ENCODE measurements at regions not wholly inside any gene's neighbourhood (a gene's known extent, or its start where the extent isn't known, plus 50 kb on each side); places are given as distances from the start of the nearest gene placed in this dataset.

GRCh38 chr7:13155188-13155587 lies 467.8 kb downstream of the ARL4A start:
- Histone ChIP-seq H3K4me2 (ENCODE audit: insufficient read depth, low read length) (no peak overlapping the region), H3K27ac (ENCODE audit: insufficient read depth, low read depth, low read length) (no peak overlapping the region), H3K4me1 (ENCODE audit: control insufficient read depth, extremely low read depth, insufficient read depth, low read length) (no peaks in the 10 kb centered on the region), H3K79me2 (ENCODE audit: control insufficient read depth, insufficient read depth, low read length) (no peaks in the 10 kb centered on the region), H2AFZ (ENCODE audit: low read depth, low read length) (no peak overlapping the region), H3K9ac (replicated peaks; ENCODE audit: extremely low read depth, insufficient read depth, low read length) (no peak overlapping the region), H4K20me1 (replicated peaks; ENCODE audit: control insufficient read depth, extremely low read depth, insufficient read depth, low read length) (no peaks in the 10 kb centered on the region), H3K9me3 (replicated peaks; ENCODE audit: control insufficient read depth, insufficient read depth, low read length) (no peaks in the 10 kb centered on the region), H3K4me3 (replicated peaks in 1 of 3; ENCODE audit: insufficient read depth in 1 of 3, low read depth in 1 of 3, low read length in 3 of 3) (no peak overlapping the region), H3K27me3 (ENCODE audit: control insufficient read depth in 2 of 2, insufficient read depth in 2 of 2, low read length in 2 of 2) (no peaks in the 10 kb centered on the region), H3K36me3 (ENCODE audit: control insufficient read depth in 2 of 2, extremely low read depth in 1 of 2, insufficient read depth in 2 of 2, low read length in 2 of 2) (no peaks in the 10 kb centered on the region), H3K9me1 (replicated peaks; ENCODE audit: control insufficient read depth, extremely low read depth, insufficient read depth, low read length) (no peaks in the 10 kb centered on the region)
- ChIA-PET POLR2A (no interaction called here), CTCF (interaction anchor here (2.0 kb wide), 1 partner anchor 20 kb away, joined by 5 read pairs; no protein-coding TSS in a partner anchor)
- intact Hi-C loops (cut with micrococcal nuclease) = no loop called here
- DNase-seq (ENCODE audit: low read depth, low spot score) (no peak), FAIRE-seq (no peak)
- no TSS peak for BruUV-seq (replicated peaks)
- TF ChIP-seq POLR2AphosphoS5 (IDR thresholded peaks at IDR 0.05; ENCODE audit: insufficient read depth, low read depth, low read length) (no peak), MAX (IDR thresholded peaks at IDR 0.05; ENCODE audit: insufficient read depth, insufficient read length) (no peak), CTCF (IDR thresholded peaks at IDR 0.05; ENCODE audit: extremely low read depth in 1 of 2, insufficient read depth in 1 of 2, low read depth in 1 of 2, low read length in 2 of 2) (no peak), JUN (IDR thresholded peaks at IDR 0.05; ENCODE audit: borderline replicate concordance, insufficient read depth, insufficient read length, low read depth) (no peak), GATA2 (IDR thresholded peaks at IDR 0.05; ENCODE audit: insufficient read depth, insufficient read length, low read depth, low read length) (no peak), POLR2A (IDR thresholded peaks at IDR 0.05; ENCODE audit: low read depth, low read length) (no peak), EZH2 (IDR thresholded peaks at IDR 0.05; ENCODE audit: borderline replicate concordance, low read depth, low read length, severe bottlenecking) (no peak), FOS (IDR thresholded peaks at IDR 0.05; ENCODE audit: borderline replicate concordance, insufficient read depth, low read length) (no peak), MYC (IDR thresholded peaks at IDR 0.05; ENCODE audit: low read depth, low read length) (no peak)
- dilution Hi-C loops (cut with MboI; ENCODE audit: extremely low pct_ligation_motif_present, low sequenced_read_pairs) = no loop called here

Data from endothelial cell of umbilical vein (primary cell).